ENCODE measurements at regions not wholly inside any gene's neighbourhood (a gene's known extent, or its start where the extent isn't known, plus 50 kb on each side); places are given as distances from the start of the nearest gene placed in this dataset.
"Not testable (repeated sequence)": the region's sequence is repeated elsewhere in the genome, so short reads cannot be mapped to it uniquely, and the experiment has no call there.

- Histone ChIP-seq H3K4me3 (ENCODE audit: low read length in 2 of 2) (no peak overlapping the region), H3K27me3 (ENCODE audit: control insufficient read depth in 1 of 2, insufficient read depth in 2 of 2, low read length in 2 of 2) (no peaks in the 10 kb centered on the region), H3K9ac (ENCODE audit: low read length in 2 of 2) (no peak overlapping the region), H3K9me3 (ENCODE audit: control insufficient read depth in 2 of 2, low read length in 2 of 2) (no peaks in the 10 kb centered on the region), H3K27ac (ENCODE audit: low read length) (no peak overlapping the region), H3K36me3 (ENCODE audit: control insufficient read depth in 2 of 2, insufficient read depth in 2 of 2, low read length in 2 of 2) (no peaks in the 10 kb centered on the region), H3K4me1 (ENCODE audit: control insufficient read depth, insufficient read depth, low read length) (no peaks in the 10 kb centered on the region)
Measured at GRCh38 chr1:14148526-14148925, 448.5 kb downstream of the PRDM2 start.

- Histone ChIP-seq H3K4me3 (ENCODE audit: low read length in 2 of 2) (no peak overlapping the region), H3K36me3 (ENCODE audit: control insufficient read depth in 2 of 2, insufficient read depth in 2 of 2, low read length in 2 of 2) (no peaks in the 10 kb centered on the region), H3K27me3 (ENCODE audit: control insufficient read depth in 1 of 2, insufficient read depth in 2 of 2, low read length in 2 of 2) (no peaks in the 10 kb centered on the region), H3K4me1 (ENCODE audit: control insufficient read depth, insufficient read depth, low read length) (no peaks in the 10 kb centered on the region), H3K9me3 (ENCODE audit: control insufficient read depth in 2 of 2, low read length in 2 of 2) (no peaks in the 10 kb centered on the region), H3K9ac (ENCODE audit: low read length in 2 of 2) (no peak overlapping the region), H3K27ac (ENCODE audit: low read length) (no peak overlapping the region)
Measured at GRCh38 chr1:14149431-14149830, 449.1 kb upstream of the KAZN start.

DNA sequence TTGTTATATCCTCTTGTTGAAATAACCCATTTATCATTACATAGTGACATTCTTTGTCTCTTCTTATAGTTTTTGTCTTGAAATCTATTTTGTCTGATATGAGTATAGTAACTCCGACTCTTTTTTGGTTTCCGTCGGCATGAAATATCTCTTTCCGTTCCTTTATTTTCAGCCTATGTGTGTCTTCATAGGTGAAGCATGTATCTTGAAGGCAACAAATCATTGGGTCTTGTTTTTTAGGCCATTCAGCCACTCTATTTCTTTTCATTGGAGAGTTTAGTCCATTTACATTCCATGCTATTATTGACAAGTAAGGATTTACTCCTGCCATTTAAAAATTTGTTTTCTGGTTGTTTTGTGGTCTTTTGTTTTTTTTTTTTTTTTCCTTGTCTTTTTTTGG, 441.9 kb upstream of the KAZN start:
- no peaks in the 10 kb centered on the region for H3K4me1 ChIP-seq (ENCODE audit: control insufficient read depth, insufficient read depth, low read length)
- no peak overlapping the region for H3K4me3 ChIP-seq (ENCODE audit: low read length in 2 of 2)

GRCh38 chr1:14160781-14161180, 437.7 kb upstream of the KAZN start:
- Histone ChIP-seq H3K9me3 (ENCODE audit: control insufficient read depth in 2 of 2, low read length in 2 of 2) (peaks cover 0 to 4% of the 10 kb centered on the region in 2 donors), H3K9ac (ENCODE audit: low read length in 2 of 2) (no peak overlapping the region), H3K4me3 (ENCODE audit: low read length in 2 of 2) (no peak overlapping the region), H3K27me3 (ENCODE audit: control insufficient read depth in 1 of 2, insufficient read depth in 2 of 2, low read length in 2 of 2) (no peaks in the 10 kb centered on the region), H3K4me1 (ENCODE audit: control insufficient read depth, insufficient read depth, low read length) (no peaks in the 10 kb centered on the region), H3K27ac (ENCODE audit: low read length) (no peak overlapping the region), H3K36me3 (ENCODE audit: control insufficient read depth in 2 of 2, insufficient read depth in 2 of 2, low read length in 2 of 2) (no peaks in the 10 kb centered on the region)

More for the DNA sequence above, 441.9 kb upstream of the KAZN start:
- Histone ChIP-seq H3K36me3 (ENCODE audit: control insufficient read depth in 2 of 2, insufficient read depth in 2 of 2, low read length in 2 of 2) (no peaks in the 10 kb centered on the region), H3K9ac (ENCODE audit: low read length in 2 of 2) (no peak overlapping the region), H3K27ac (ENCODE audit: low read length) (no peak overlapping the region), H3K27me3 (ENCODE audit: control insufficient read depth in 1 of 2, insufficient read depth in 2 of 2, low read length in 2 of 2) (no peaks in the 10 kb centered on the region), H3K9me3 (ENCODE audit: control insufficient read depth in 2 of 2, low read length in 2 of 2) (peaks cover 0 to 4% of the 10 kb centered on the region in 2 donors)

DNA sequence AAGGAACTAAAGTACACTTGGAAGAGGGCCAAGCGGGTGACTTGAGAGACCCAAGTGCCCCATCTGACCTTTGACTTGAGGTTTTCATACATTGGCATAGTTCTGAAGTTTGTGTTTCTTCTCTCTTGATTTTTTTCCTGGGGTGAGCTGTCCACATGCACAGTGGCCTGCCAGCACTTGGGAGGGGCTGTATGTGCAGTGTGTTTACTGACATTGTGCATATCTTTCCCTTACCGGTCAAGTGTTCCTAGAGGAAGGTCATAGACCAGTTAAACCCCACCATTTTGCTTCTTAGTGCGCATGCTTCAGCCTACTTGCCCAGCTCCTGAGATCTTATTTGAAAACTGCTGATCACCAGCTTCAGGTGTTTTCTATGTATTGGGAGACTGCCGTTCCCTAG, 435.2 kb upstream of the KAZN start:
- Histone ChIP-seq H3K9me3 (ENCODE audit: control insufficient read depth in 2 of 2, low read length in 2 of 2) (peaks cover 0 to 2% of the 10 kb centered on the region in 2 donors), H3K36me3 (ENCODE audit: control insufficient read depth in 2 of 2, insufficient read depth in 2 of 2, low read length in 2 of 2) (no peaks in the 10 kb centered on the region), H3K4me1 (ENCODE audit: control insufficient read depth, insufficient read depth, low read length) (no peaks in the 10 kb centered on the region), H3K9ac (ENCODE audit: low read length in 2 of 2) (no peak overlapping the region), H3K27me3 (ENCODE audit: control insufficient read depth in 1 of 2, insufficient read depth in 2 of 2, low read length in 2 of 2) (no peaks in the 10 kb centered on the region), H3K4me3 (ENCODE audit: low read length in 2 of 2) (no peak overlapping the region), H3K27ac (ENCODE audit: low read length) (no peak overlapping the region)

DNA sequence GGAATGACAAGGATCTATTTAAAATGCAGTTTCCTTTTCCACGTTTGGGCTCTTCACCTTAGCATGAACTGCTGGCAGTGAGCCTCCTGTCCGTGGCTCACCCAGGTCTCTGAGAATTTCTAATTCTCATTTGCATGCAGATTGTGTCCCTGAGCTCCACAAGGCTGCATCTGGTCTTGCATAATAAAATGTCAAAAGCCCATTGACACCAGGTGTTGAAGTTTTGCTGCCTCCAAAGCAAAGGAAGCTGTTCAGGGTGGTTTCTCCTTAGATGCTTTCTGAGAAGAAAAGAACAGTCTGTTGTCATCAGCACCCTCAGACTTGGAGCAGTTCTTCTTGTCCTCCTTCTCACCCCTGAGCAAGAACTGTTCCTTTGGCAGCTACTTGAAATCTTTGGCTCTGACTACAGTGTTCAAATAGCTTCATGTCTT, 433.1 kb upstream of the KAZN start:
- Histone ChIP-seq H3K4me3 (ENCODE audit: low read length in 2 of 2) (no peak overlapping the region), H3K9ac (ENCODE audit: low read length in 2 of 2) (no peak overlapping the region), H3K36me3 (ENCODE audit: control insufficient read depth in 2 of 2, insufficient read depth in 2 of 2, low read length in 2 of 2) (no peaks in the 10 kb centered on the region), H3K4me1 (ENCODE audit: control insufficient read depth, insufficient read depth, low read length) (no peaks in the 10 kb centered on the region), H3K27me3 (ENCODE audit: control insufficient read depth in 1 of 2, insufficient read depth in 2 of 2, low read length in 2 of 2) (no peaks in the 10 kb centered on the region), H3K9me3 (ENCODE audit: control insufficient read depth in 2 of 2, low read length in 2 of 2) (peaks cover 0 to 3% of the 10 kb centered on the region in 2 donors), H3K27ac (ENCODE audit: low read length) (no peak overlapping the region)

- Histone ChIP-seq H3K4me3 (ENCODE audit: low read length in 2 of 2) (no peak overlapping the region), H3K9ac (ENCODE audit: low read length in 2 of 2) (no peak overlapping the region), H3K4me1 (ENCODE audit: control insufficient read depth, insufficient read depth, low read length) (no peaks in the 10 kb centered on the region), H3K27ac (ENCODE audit: low read length) (no peak overlapping the region), H3K9me3 (ENCODE audit: control insufficient read depth in 2 of 2, low read length in 2 of 2) (peaks cover 3 to 5% of the 10 kb centered on the region in 2 donors), H3K36me3 (ENCODE audit: control insufficient read depth in 2 of 2, insufficient read depth in 2 of 2, low read length in 2 of 2) (no peaks in the 10 kb centered on the region), H3K27me3 (ENCODE audit: control insufficient read depth in 1 of 2, insufficient read depth in 2 of 2, low read length in 2 of 2) (no peaks in the 10 kb centered on the region)
Measured at GRCh38 chr1:14167884-14168283, 430.6 kb upstream of the KAZN start.

DNA sequence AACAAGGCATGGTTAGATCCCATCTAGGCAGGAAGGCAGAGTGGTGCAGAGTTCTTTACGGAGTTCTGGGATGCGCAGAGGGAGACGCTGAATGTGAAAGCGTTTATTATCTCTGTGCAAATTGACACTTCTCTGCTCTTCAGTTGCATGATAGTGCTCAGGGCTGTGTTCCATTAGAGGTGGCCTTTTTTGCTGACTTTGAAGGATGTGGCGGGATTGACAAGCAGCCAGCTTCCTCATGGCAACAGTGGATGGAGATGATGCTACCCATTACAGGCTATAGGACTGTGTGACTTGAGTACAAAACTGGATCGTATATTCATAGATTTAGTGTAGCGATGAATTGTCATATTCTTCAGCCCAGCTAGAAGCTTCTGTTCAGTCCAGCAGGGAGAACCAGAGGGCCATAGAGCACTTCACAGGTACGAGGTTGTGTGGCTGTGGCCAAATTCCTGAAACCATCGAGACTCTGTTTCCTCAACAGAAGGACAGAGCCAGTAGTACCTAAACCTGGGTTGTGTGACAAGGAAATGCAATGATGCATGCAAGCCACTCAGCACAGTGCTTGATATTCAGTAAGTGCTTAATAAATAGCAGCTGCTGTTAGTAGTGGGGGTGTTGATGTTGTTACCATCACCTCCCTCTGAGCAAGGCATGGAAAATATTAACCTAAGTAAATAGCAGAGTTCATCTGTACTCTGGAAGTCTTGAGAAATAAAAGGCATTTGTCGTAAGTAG, 430.0 kb upstream of the KAZN start:
- H3K9me3 ChIP-seq (ENCODE audit: control insufficient read depth in 2 of 2, low read length in 2 of 2), result peaks cover 3 to 5% of the 10 kb centered on the region in 2 donors
- no peak overlapping the region for H3K4me3 ChIP-seq (ENCODE audit: low read length in 2 of 2)
- no peaks in the 10 kb centered on the region for H3K27me3 ChIP-seq (ENCODE audit: control insufficient read depth in 1 of 2, insufficient read depth in 2 of 2, low read length in 2 of 2)
- no peaks in the 10 kb centered on the region for H3K4me1 ChIP-seq (ENCODE audit: control insufficient read depth, insufficient read depth, low read length)
- no peak overlapping the region for H3K27ac ChIP-seq (ENCODE audit: low read length)
- H3K36me3 ChIP-seq (ENCODE audit: control insufficient read depth in 2 of 2, insufficient read depth in 2 of 2, low read length in 2 of 2), result no peaks in the 10 kb centered on the region
- H3K9ac ChIP-seq (ENCODE audit: low read length in 2 of 2), result no peak overlapping the region

DNA sequence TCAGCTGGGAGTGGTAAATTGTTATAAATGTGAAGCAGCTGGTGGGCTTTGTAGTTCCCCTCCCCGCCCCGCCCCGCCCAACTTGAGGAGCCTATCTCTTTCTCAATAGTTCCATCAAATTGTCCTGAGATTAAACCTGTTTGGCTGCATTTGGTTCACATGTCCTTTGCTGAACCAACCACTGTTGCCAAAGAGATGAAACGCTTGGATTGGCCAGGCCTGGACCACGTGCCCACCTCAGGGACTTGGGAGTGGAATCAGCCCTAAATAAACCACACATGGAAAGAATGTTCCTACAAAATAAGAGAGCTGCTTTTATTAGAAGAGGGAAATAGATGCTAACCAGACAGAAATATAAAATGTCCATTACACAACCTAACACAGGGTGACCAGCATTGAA, 424.9 kb upstream of the KAZN start:
- no peaks in the 10 kb centered on the region for H3K4me1 ChIP-seq (ENCODE audit: control insufficient read depth, insufficient read depth, low read length)
- no peak overlapping the region for H3K9ac ChIP-seq (ENCODE audit: low read length in 2 of 2)
- no peaks in the 10 kb centered on the region for H3K36me3 ChIP-seq (ENCODE audit: control insufficient read depth in 2 of 2, insufficient read depth in 2 of 2, low read length in 2 of 2)
- no peaks in the 10 kb centered on the region for H3K27me3 ChIP-seq (ENCODE audit: control insufficient read depth in 1 of 2, insufficient read depth in 2 of 2, low read length in 2 of 2)
- no peak overlapping the region for H3K27ac ChIP-seq (ENCODE audit: low read length)
- no peak overlapping the region for H3K4me3 ChIP-seq (ENCODE audit: low read length in 2 of 2)
- H3K9me3 ChIP-seq (ENCODE audit: control insufficient read depth in 2 of 2, low read length in 2 of 2), result peaks cover 2 to 5% of the 10 kb centered on the region in 2 donors

GRCh38 chr1:14177866-14178265, 420.6 kb upstream of the KAZN start:
- H3K4me3 ChIP-seq (ENCODE audit: low read length in 2 of 2); H3K9me3 ChIP-seq (ENCODE audit: control insufficient read depth in 2 of 2, low read length in 2 of 2); H3K27me3 ChIP-seq (ENCODE audit: control insufficient read depth in 1 of 2, insufficient read depth in 2 of 2, low read length in 2 of 2); H3K4me1 ChIP-seq (ENCODE audit: control insufficient read depth, insufficient read depth, low read length); H3K36me3 ChIP-seq (ENCODE audit: control insufficient read depth in 2 of 2, insufficient read depth in 2 of 2, low read length in 2 of 2); H3K27ac ChIP-seq (ENCODE audit: low read length); H3K9ac ChIP-seq (ENCODE audit: low read length in 2 of 2): not testable (repeated sequence)

GRCh38 chr1:14180738-14181137, 417.7 kb upstream of the KAZN start:
- no peaks in the 10 kb centered on the region for H3K27me3 ChIP-seq (ENCODE audit: control insufficient read depth in 1 of 2, insufficient read depth in 2 of 2, low read length in 2 of 2)
- no peak overlapping the region for H3K27ac ChIP-seq (ENCODE audit: low read length)
- H3K9me3 ChIP-seq (ENCODE audit: control insufficient read depth in 2 of 2, low read length in 2 of 2), result no peaks in the 10 kb centered on the region
- H3K36me3 ChIP-seq (ENCODE audit: control insufficient read depth in 2 of 2, insufficient read depth in 2 of 2, low read length in 2 of 2), result no peaks in the 10 kb centered on the region
- H3K4me1 ChIP-seq (ENCODE audit: control insufficient read depth, insufficient read depth, low read length), result no peaks in the 10 kb centered on the region
- no peak overlapping the region for H3K4me3 ChIP-seq (ENCODE audit: low read length in 2 of 2)
- H3K9ac ChIP-seq (ENCODE audit: low read length in 2 of 2), result no peak overlapping the region
